Stimulated activated CD8-positive, alpha-beta memory T cell treated with anti-CD3 and anti-CD28 coated beads, Interleukin-4, amount 100 ng/mL, for 1 hour (primary cell): ENCODE measurements at regions not wholly inside any gene's neighbourhood (a gene's known extent, or its start where the extent isn't known, plus 50 kb on each side); places are given as distances from the start of the nearest gene placed in this dataset.
"Not testable (repeated sequence)": the region's sequence is repeated elsewhere in the genome, so short reads cannot be mapped to it uniquely, and the experiment has no call there.

Source experiments
- DNase-seq, 2 donors: peaks; one replicate each; pipeline ENCODE4 v3.0.0-alpha.2; 2020; ENCODE audit warnings: low read depth in 2 of 2, low spot score in 1 of 2

GRCh38 chr5:109580225-109580624, 109.5 kb upstream of the MAN2A1 start:
- no peak for DNase-seq

GRCh38 chr5:109575506-109575905, 114.2 kb upstream of the MAN2A1 start:
- DNase-seq: no peak

- DNase-seq: no peak
These were observed 114.7 kb upstream of the MAN2A1 start for GRCh38 chr5:109574985-109575384.

- DNase-seq: no peak
These were observed 116.0 kb upstream of the MAN2A1 start for GRCh38 chr5:109573766-109574165.

GRCh38 chr5:109573256-109573655, 116.5 kb upstream of the MAN2A1 start:
- no peak for DNase-seq

- DNase-seq: no peak
These were observed 117.9 kb upstream of the MAN2A1 start for GRCh38 chr5:109571785-109572184.

- DNase-seq: no peak
These were observed 119.3 kb upstream of the MAN2A1 start for GRCh38 chr5:109570362-109570874.

GRCh38 chr5:109567374-109568044, 122.2 kb upstream of the MAN2A1 start:
- DNase-seq: no peak

GRCh38 chr5:109566361-109566760, 123.4 kb upstream of the MAN2A1 start:
- no peak for DNase-seq

- DNase-seq: no peak
These were observed 126.0 kb upstream of the MAN2A1 start for GRCh38 chr5:109563739-109564138.

GRCh38 chr5:109563189-109563588, 126.5 kb upstream of the MAN2A1 start:
- no peak for DNase-seq

- DNase-seq: no peak
These were observed 127.3 kb upstream of the MAN2A1 start for GRCh38 chr5:109562441-109562840.

- DNase-seq: no peak
These were observed 128.3 kb upstream of the MAN2A1 start for GRCh38 chr5:109561447-109561846.

GRCh38 chr5:109560554-109560953, 129.2 kb upstream of the MAN2A1 start:
- no peak for DNase-seq

- no peak for DNase-seq
These were observed 130.8 kb upstream of the MAN2A1 start for GRCh38 chr5:109558952-109559351.

GRCh38 chr5:109558364-109558763, 131.4 kb upstream of the MAN2A1 start:
- DNase-seq: no peak

- DNase-seq: no peak
These were observed 135.9 kb upstream of the MAN2A1 start for GRCh38 chr5:109553846-109554245.

GRCh38 chr5:109551234-109551633, 138.5 kb upstream of the MAN2A1 start:
- DNase-seq: not testable (repeated sequence)

- DNase-seq: no peak
These were observed 139.7 kb upstream of the MAN2A1 start for GRCh38 chr5:109550077-109550476.

- DNase-seq: no peak
These were observed 136.7 kb upstream of the PJA2 start for GRCh38 chr5:109546461-109546860.

- DNase-seq: not testable (repeated sequence)
These were observed 135.1 kb upstream of the PJA2 start for GRCh38 chr5:109544873-109545272.

- not testable (repeated sequence) for DNase-seq
These were observed 128.9 kb upstream of the PJA2 start for GRCh38 chr5:109538692-109539091.

GRCh38 chr5:109535090-109535489, 125.3 kb upstream of the PJA2 start:
- not testable (repeated sequence) for DNase-seq
